Esophagus muscularis mucosa (tissue), 4 donors: ENCODE measurements at regions not wholly inside any gene's neighbourhood (a gene's known extent, or its start where the extent isn't known, plus 50 kb on each side); places are given as distances from the start of the nearest gene placed in this dataset.
"Not testable (repeated sequence)": the region's sequence is repeated elsewhere in the genome, so short reads cannot be mapped to it uniquely, and the experiment has no call there.

Source experiments
- EP300 ChIP-seq: sonication (generic); formaldehyde crosslinking; IDR thresholded peaks from one replicate; pipeline ENCODE4 v1.6.1; 2017; ENCODE audit warnings: antibody characterized with exemption
- POLR2A ChIP-seq: fragments of 450-650 bp; IDR thresholded peaks from one replicate; pipeline ENCODE4 v1.6.1; 2017; ENCODE audit warnings: antibody characterized with exemption, moderate library complexity, mild to moderate bottlenecking, low read depth
- POLR2AphosphoS5 ChIP-seq, 2 donors: sonication (generic); formaldehyde crosslinking; IDR thresholded peaks; one replicate each; pipeline ENCODE4 v1.6.1; 2017; ENCODE audit warnings: antibody characterized with exemption in 2 of 2
- TF ChIP-seq, protein P1 (sequence below), 3 experiments: fragments of 200-600 bp in 2 of 3; fragments of 450-650 bp in 1 of 3; sonication (generic) in 2 of 3; IDR thresholded peaks; one replicate each; pipeline ENCODE4 v1.5.1; 2017 to 2019; ENCODE audit warnings: antibody characterized with exemption in 3 of 3, mild to moderate bottlenecking in 2 of 3, moderate library complexity in 1 of 3

DNA sequence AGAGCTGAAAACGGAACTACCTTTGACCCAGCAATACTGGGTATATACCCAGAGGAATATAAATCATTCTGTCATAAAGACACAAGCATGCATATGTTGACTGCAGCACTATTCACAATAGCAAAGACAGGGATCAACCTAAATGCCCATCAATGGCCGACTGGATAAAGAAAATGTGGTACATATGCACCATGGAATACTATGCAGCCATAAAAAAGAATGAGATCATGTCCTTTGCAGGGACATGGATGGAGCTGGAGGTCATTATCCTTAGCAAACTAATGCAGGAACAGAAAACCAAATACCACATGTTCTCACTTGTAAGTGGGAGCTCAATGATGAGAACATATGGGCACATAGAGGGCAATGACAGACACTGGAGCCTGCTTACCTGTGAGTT lies 100.2 kb upstream of the JCAD start:
- TF ChIP-seq, protein P1, sequence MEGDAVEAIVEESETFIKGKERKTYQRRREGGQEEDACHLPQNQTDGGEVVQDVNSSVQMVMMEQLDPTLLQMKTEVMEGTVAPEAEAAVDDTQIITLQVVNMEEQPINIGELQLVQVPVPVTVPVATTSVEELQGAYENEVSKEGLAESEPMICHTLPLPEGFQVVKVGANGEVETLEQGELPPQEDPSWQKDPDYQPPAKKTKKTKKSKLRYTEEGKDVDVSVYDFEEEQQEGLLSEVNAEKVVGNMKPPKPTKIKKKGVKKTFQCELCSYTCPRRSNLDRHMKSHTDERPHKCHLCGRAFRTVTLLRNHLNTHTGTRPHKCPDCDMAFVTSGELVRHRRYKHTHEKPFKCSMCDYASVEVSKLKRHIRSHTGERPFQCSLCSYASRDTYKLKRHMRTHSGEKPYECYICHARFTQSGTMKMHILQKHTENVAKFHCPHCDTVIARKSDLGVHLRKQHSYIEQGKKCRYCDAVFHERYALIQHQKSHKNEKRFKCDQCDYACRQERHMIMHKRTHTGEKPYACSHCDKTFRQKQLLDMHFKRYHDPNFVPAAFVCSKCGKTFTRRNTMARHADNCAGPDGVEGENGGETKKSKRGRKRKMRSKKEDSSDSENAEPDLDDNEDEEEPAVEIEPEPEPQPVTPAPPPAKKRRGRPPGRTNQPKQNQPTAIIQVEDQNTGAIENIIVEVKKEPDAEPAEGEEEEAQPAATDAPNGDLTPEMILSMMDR (IDR thresholded peaks at IDR 0.05) = not testable (repeated sequence)
- TF ChIP-seq POLR2A; POLR2AphosphoS5 (IDR thresholded peaks at IDR 0.05); EP300: not testable (repeated sequence)
